MM.1S (cell line): ENCODE measurements at regions not wholly inside any gene's neighbourhood (a gene's known extent, or its start where the extent isn't known, plus 50 kb on each side); places are given as distances from the start of the nearest gene placed in this dataset.

Experiments used
- CTCF ChIP-seq: fragments of 300-600 bp; sonication (generic); IDR thresholded peaks from 2 replicates; pipeline ENCODE4 v1.5.1; 2016; ENCODE audit warnings: antibody characterized with exemption, low read length, mixed read lengths
- EZH2phosphoT487 ChIP-seq: fragments of 300-600 bp; sonication (generic); IDR thresholded peaks from 2 replicates; pipeline ENCODE4 v1.6.1; 2018; ENCODE audit warnings: antibody characterized with exemption, low read length

- TF ChIP-seq CTCF (no peak), EZH2phosphoT487 (no peak)
Measured at GRCh38 chr21:14883351-14883750, 181.4 kb downstream of the NRIP1 start.
